ENCODE measurements at regions not wholly inside any gene's neighbourhood (a gene's known extent, or its start where the extent isn't known, plus 50 kb on each side); places are given as distances from the start of the nearest gene placed in this dataset.
A peak's percentile ranks its signal among the peaks of the same experiment; 100 is the strongest.

- no peak overlapping the region for H3K4me3 ChIP-seq (ENCODE audit: low read length in 2 of 2)
- peaks cover 0 to 2% of the 10 kb centered on the region in 2 donors for H3K4me1 ChIP-seq (ENCODE audit: control insufficient read depth in 2 of 2, insufficient read depth in 2 of 2, low read length in 2 of 2)
- H3K27ac ChIP-seq (ENCODE audit: low read depth in 2 of 2, low read length in 2 of 2), result no peak overlapping the region
- H3K9ac ChIP-seq (ENCODE audit: low read depth in 1 of 2, low read length in 2 of 2), result no peak overlapping the region
- no peaks in the 10 kb centered on the region for H3K36me3 ChIP-seq (ENCODE audit: control insufficient read depth in 2 of 2, insufficient read depth in 2 of 2, low read length in 2 of 2)
- H3K9me3 ChIP-seq (ENCODE audit: control insufficient read depth in 2 of 2, low read length in 2 of 2), result no peaks in the 10 kb centered on the region
- H3K27me3 ChIP-seq (ENCODE audit: control insufficient read depth in 2 of 2, insufficient read depth in 2 of 2, low read length in 2 of 2), result no peaks in the 10 kb centered on the region
These were observed 84.7 kb upstream of the TMEM168 start for GRCh38 chr7:112874909-112875308.

GRCh38 chr7:112873831-112874553 lies 83.8 kb upstream of the TMEM168 start:
- Histone ChIP-seq H3K27me3 (ENCODE audit: control insufficient read depth in 2 of 2, insufficient read depth in 2 of 2, low read length in 2 of 2) (no peaks in the 10 kb centered on the region), H3K36me3 (ENCODE audit: control insufficient read depth in 2 of 2, insufficient read depth in 2 of 2, low read length in 2 of 2) (no peaks in the 10 kb centered on the region), H3K27ac (ENCODE audit: low read depth in 2 of 2, low read length in 2 of 2) (no peak overlapping the region), H3K4me3 (ENCODE audit: low read length in 2 of 2) (no peak overlapping the region), H3K4me1 (ENCODE audit: control insufficient read depth in 2 of 2, insufficient read depth in 2 of 2, low read length in 2 of 2) (peaks cover 0 to 2% of the 10 kb centered on the region in 2 donors), H3K9ac (ENCODE audit: low read depth in 1 of 2, low read length in 2 of 2) (no peak overlapping the region), H3K9me3 (ENCODE audit: control insufficient read depth in 2 of 2, low read length in 2 of 2) (no peaks in the 10 kb centered on the region)

DNA sequence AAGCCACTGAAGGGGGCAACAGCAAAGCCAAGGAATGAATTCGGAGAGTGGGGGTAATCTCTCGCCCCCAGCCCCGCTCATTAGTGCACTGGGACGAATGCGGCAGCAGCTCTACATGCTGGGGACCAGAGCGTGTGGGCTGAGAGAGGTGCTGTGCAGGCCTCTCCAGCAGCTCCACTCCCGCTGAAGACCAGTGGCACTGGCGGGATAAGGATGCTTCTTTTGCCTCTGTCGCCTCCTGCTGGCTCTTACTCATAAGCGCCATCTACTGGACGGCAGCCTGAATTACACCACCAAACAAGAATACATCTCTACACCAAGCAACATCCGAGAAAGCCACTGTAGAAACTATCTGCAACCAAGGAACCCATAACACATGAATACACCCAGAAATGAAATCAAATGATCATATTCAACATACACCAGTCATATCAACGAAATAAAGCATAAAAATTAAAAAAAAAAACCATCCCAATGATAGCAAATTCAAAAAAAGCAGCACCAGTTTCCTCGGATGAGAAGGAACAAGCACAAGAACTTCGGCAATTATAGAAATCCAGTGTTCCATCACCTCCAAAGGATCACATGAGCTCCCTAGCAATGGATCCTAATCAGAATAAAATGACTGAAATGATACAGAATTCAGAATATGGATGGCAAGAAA lies 79.0 kb upstream of the TMEM168 start:
- Histone ChIP-seq H3K9ac (ENCODE audit: low read depth in 1 of 2, low read length in 2 of 2) (no peak overlapping the region), H3K9me3 (ENCODE audit: control insufficient read depth in 2 of 2, low read length in 2 of 2) (no peaks in the 10 kb centered on the region), H3K27ac (ENCODE audit: low read depth in 2 of 2, low read length in 2 of 2) (no peak overlapping the region), H3K4me3 (ENCODE audit: low read length in 2 of 2) (no peak overlapping the region), H3K4me1 (ENCODE audit: control insufficient read depth in 2 of 2, insufficient read depth in 2 of 2, low read length in 2 of 2) (no peaks in the 10 kb centered on the region), H3K36me3 (ENCODE audit: control insufficient read depth in 2 of 2, insufficient read depth in 2 of 2, low read length in 2 of 2) (no peaks in the 10 kb centered on the region), H3K27me3 (ENCODE audit: control insufficient read depth in 2 of 2, insufficient read depth in 2 of 2, low read length in 2 of 2) (no peaks in the 10 kb centered on the region)

- Histone ChIP-seq H3K36me3 (ENCODE audit: control insufficient read depth in 2 of 2, insufficient read depth in 2 of 2, low read length in 2 of 2) (no peaks in the 10 kb centered on the region), H3K27me3 (ENCODE audit: control insufficient read depth in 2 of 2, insufficient read depth in 2 of 2, low read length in 2 of 2) (no peaks in the 10 kb centered on the region), H3K9ac (ENCODE audit: low read depth in 1 of 2, low read length in 2 of 2) (no peak overlapping the region), H3K4me3 (ENCODE audit: low read length in 2 of 2) (no peak overlapping the region), H3K4me1 (ENCODE audit: control insufficient read depth in 2 of 2, insufficient read depth in 2 of 2, low read length in 2 of 2) (no peaks in the 10 kb centered on the region), H3K9me3 (ENCODE audit: control insufficient read depth in 2 of 2, low read length in 2 of 2) (no peaks in the 10 kb centered on the region), H3K27ac (ENCODE audit: low read depth in 2 of 2, low read length in 2 of 2) (no peak overlapping the region)
These were observed 78.4 kb upstream of the TMEM168 start for GRCh38 chr7:112868609-112869008.

DNA sequence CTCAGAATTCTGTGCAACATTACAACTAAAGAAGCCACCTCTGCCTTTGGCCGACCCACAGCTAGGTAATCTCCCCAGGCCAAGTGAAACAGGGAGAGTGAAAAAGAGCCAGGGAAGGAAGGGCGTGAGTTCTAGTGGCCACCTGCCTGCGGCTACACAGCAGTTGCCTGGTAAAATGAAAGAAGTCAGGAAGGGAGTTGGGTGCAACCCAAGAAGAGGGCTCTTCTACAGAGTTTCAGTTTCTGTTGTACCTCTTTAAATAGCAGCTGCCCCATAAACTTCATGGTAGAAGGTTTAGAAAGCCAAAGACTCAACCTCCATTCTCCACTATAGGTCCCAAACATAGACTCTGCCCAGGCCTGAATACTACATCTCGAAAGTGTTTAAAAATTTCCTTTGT lies 76.2 kb upstream of the TMEM168 start:
- Histone ChIP-seq H3K4me1 (ENCODE audit: control insufficient read depth in 2 of 2, insufficient read depth in 2 of 2, low read length in 2 of 2) (no peaks in the 10 kb centered on the region), H3K27ac (ENCODE audit: low read depth in 2 of 2, low read length in 2 of 2) (no peak overlapping the region), H3K4me3 (ENCODE audit: low read length in 2 of 2) (peak overlapping the region in 1 of 2 donors; percentile 12), H3K27me3 (ENCODE audit: control insufficient read depth in 2 of 2, insufficient read depth in 2 of 2, low read length in 2 of 2) (no peaks in the 10 kb centered on the region), H3K36me3 (ENCODE audit: control insufficient read depth in 2 of 2, insufficient read depth in 2 of 2, low read length in 2 of 2) (no peaks in the 10 kb centered on the region), H3K9ac (ENCODE audit: low read depth in 1 of 2, low read length in 2 of 2) (no peak overlapping the region), H3K9me3 (ENCODE audit: control insufficient read depth in 2 of 2, low read length in 2 of 2) (no peaks in the 10 kb centered on the region)

DNA sequence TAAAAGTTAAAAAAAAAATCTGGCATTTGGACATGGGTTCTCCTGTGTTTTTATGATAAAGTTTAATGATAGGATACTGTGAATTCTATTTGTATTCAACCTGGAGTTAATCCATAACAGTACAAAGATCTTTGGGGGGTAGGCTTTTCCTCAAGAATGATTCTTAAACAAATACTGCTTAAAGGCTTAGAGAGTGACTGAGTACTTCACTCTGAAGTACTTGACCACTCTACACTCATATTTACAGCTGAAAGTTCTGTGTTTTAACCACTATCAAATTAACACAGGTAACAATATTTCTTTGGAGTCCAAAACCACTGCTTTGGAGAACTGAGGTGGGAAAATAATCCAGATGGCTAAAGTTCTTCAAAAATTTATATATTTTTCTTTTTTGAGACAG lies 74.2 kb upstream of the TMEM168 start:
- H3K4me1 ChIP-seq (ENCODE audit: control insufficient read depth in 2 of 2, insufficient read depth in 2 of 2, low read length in 2 of 2), result no peaks in the 10 kb centered on the region
- H3K36me3 ChIP-seq (ENCODE audit: control insufficient read depth in 2 of 2, insufficient read depth in 2 of 2, low read length in 2 of 2), result no peaks in the 10 kb centered on the region
- H3K4me3 ChIP-seq (ENCODE audit: low read length in 2 of 2), result no peak overlapping the region
- no peaks in the 10 kb centered on the region for H3K27me3 ChIP-seq (ENCODE audit: control insufficient read depth in 2 of 2, insufficient read depth in 2 of 2, low read length in 2 of 2)
- H3K9me3 ChIP-seq (ENCODE audit: control insufficient read depth in 2 of 2, low read length in 2 of 2), result no peaks in the 10 kb centered on the region
- H3K9ac ChIP-seq (ENCODE audit: low read depth in 1 of 2, low read length in 2 of 2), result no peak overlapping the region
- no peak overlapping the region for H3K27ac ChIP-seq (ENCODE audit: low read depth in 2 of 2, low read length in 2 of 2)

- Histone ChIP-seq H3K27ac (ENCODE audit: low read depth in 2 of 2, low read length in 2 of 2) (no peak overlapping the region), H3K4me1 (ENCODE audit: control insufficient read depth in 2 of 2, insufficient read depth in 2 of 2, low read length in 2 of 2) (no peaks in the 10 kb centered on the region), H3K36me3 (ENCODE audit: control insufficient read depth in 2 of 2, insufficient read depth in 2 of 2, low read length in 2 of 2) (no peaks in the 10 kb centered on the region), H3K9ac (ENCODE audit: low read depth in 1 of 2, low read length in 2 of 2) (no peak overlapping the region), H3K9me3 (ENCODE audit: control insufficient read depth in 2 of 2, low read length in 2 of 2) (no peaks in the 10 kb centered on the region), H3K4me3 (ENCODE audit: low read length in 2 of 2) (no peak overlapping the region), H3K27me3 (ENCODE audit: control insufficient read depth in 2 of 2, insufficient read depth in 2 of 2, low read length in 2 of 2) (no peaks in the 10 kb centered on the region)
These were observed 68.6 kb upstream of the TMEM168 start for GRCh38 chr7:112858838-112859237.

DNA sequence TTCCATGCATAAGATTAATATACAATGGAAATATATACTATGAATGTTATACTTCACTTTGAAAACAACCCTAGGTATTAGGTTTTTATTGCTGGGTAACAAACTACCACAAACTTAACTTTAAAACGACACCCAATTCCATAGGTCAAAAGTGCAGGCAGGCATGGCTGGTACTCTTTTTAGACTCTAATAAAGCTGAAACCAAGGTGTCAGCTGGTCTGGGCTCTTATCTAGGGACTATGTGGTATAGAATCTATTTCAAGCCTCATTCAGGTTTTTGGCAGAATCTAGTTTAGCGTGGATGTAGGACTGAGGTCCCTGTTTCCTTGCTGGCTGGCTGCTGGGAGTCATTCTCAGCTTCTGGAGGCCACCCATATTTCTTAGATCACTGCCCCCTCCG lies 65.0 kb upstream of the TMEM168 start:
- Histone ChIP-seq H3K4me1 (ENCODE audit: control insufficient read depth in 2 of 2, insufficient read depth in 2 of 2, low read length in 2 of 2) (no peaks in the 10 kb centered on the region), H3K36me3 (ENCODE audit: control insufficient read depth in 2 of 2, insufficient read depth in 2 of 2, low read length in 2 of 2) (no peaks in the 10 kb centered on the region), H3K27me3 (ENCODE audit: control insufficient read depth in 2 of 2, insufficient read depth in 2 of 2, low read length in 2 of 2) (no peaks in the 10 kb centered on the region), H3K9ac (ENCODE audit: low read depth in 1 of 2, low read length in 2 of 2) (no peak overlapping the region), H3K4me3 (ENCODE audit: low read length in 2 of 2) (no peak overlapping the region), H3K9me3 (ENCODE audit: control insufficient read depth in 2 of 2, low read length in 2 of 2) (no peaks in the 10 kb centered on the region), H3K27ac (ENCODE audit: low read depth in 2 of 2, low read length in 2 of 2) (no peak overlapping the region)

- Histone ChIP-seq H3K36me3 (ENCODE audit: control insufficient read depth in 2 of 2, insufficient read depth in 2 of 2, low read length in 2 of 2) (no peaks in the 10 kb centered on the region), H3K9ac (ENCODE audit: low read depth in 1 of 2, low read length in 2 of 2) (no peak overlapping the region), H3K9me3 (ENCODE audit: control insufficient read depth in 2 of 2, low read length in 2 of 2) (no peaks in the 10 kb centered on the region), H3K27me3 (ENCODE audit: control insufficient read depth in 2 of 2, insufficient read depth in 2 of 2, low read length in 2 of 2) (no peaks in the 10 kb centered on the region), H3K4me3 (ENCODE audit: low read length in 2 of 2) (no peak overlapping the region), H3K27ac (ENCODE audit: low read depth in 2 of 2, low read length in 2 of 2) (no peak overlapping the region), H3K4me1 (ENCODE audit: control insufficient read depth in 2 of 2, insufficient read depth in 2 of 2, low read length in 2 of 2) (no peaks in the 10 kb centered on the region)
These were observed 64.0 kb upstream of the TMEM168 start for GRCh38 chr7:112854169-112854568.

DNA sequence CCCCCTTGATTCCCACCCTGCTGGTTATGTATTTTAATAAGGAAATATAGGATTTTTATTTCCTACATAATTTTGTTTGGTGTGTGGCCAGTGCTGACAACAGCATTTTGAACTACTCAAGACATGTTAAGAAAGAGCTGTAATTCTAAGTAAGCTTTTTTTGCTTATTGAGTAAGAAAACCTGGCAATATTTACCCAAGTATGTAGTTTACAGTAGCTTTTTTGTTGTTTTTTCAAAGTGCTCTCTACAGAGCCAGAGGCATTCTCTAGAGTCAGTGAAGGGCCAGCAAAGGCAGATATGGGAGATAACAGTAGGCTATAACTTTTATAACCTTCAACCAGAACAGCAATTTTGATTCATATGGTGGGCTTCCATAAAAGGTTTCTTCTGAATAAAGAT lies 63.2 kb upstream of the TMEM168 start:
- Histone ChIP-seq H3K4me3 (ENCODE audit: low read length in 2 of 2) (no peak overlapping the region), H3K27ac (ENCODE audit: low read depth in 2 of 2, low read length in 2 of 2) (no peak overlapping the region), H3K27me3 (ENCODE audit: control insufficient read depth in 2 of 2, insufficient read depth in 2 of 2, low read length in 2 of 2) (no peaks in the 10 kb centered on the region), H3K9ac (ENCODE audit: low read depth in 1 of 2, low read length in 2 of 2) (peak overlapping the region in 1 of 2 donors; percentile 25), H3K9me3 (ENCODE audit: control insufficient read depth in 2 of 2, low read length in 2 of 2) (no peaks in the 10 kb centered on the region), H3K4me1 (ENCODE audit: control insufficient read depth in 2 of 2, insufficient read depth in 2 of 2, low read length in 2 of 2) (no peaks in the 10 kb centered on the region), H3K36me3 (ENCODE audit: control insufficient read depth in 2 of 2, insufficient read depth in 2 of 2, low read length in 2 of 2) (no peaks in the 10 kb centered on the region)
